HG02642 (cell line): ENCODE measurements at regions not wholly inside any gene's neighbourhood (a gene's known extent, or its start where the extent isn't known, plus 50 kb on each side); places are given as distances from the start of the nearest gene placed in this dataset.
"Not testable (repeated sequence)": the region's sequence is repeated elsewhere in the genome, so short reads cannot be mapped to it uniquely, and the experiment has no call there.

Experiments
- ATAC-seq: cut with Tn5 transposase; IDR thresholded peaks from one replicate; pipeline ENCODE4 v1.9.1; 2021; ENCODE audit warnings: mild to moderate bottlenecking; ENCODE audit not compliant: unreplicated experiment, poor library complexity

- no peak for ATAC-seq
These were observed 502.1 kb upstream of the MAP3K7 start for GRCh38 chr6:91088976-91089375.

- no peak for ATAC-seq
These were observed 501.6 kb upstream of the MAP3K7 start for GRCh38 chr6:91088515-91088914.

GRCh38 chr6:91087908-91088307 lies 501.0 kb upstream of the MAP3K7 start:
- ATAC-seq: no peak

- ATAC-seq: no peak
These were observed 496.3 kb upstream of the MAP3K7 start for GRCh38 chr6:91083211-91083610.

GRCh38 chr6:91082311-91082832 lies 495.5 kb upstream of the MAP3K7 start:
- no peak for ATAC-seq

- ATAC-seq: peak; percentile 59
These were observed 494.7 kb upstream of the MAP3K7 start for GRCh38 chr6:91081452-91082067.

- ATAC-seq: no peak
These were observed 494.0 kb upstream of the MAP3K7 start for GRCh38 chr6:91080871-91081270.

- no peak for ATAC-seq
These were observed 493.1 kb upstream of the MAP3K7 start for GRCh38 chr6:91079969-91080368.

- no peak for ATAC-seq
These were observed 488.5 kb upstream of the MAP3K7 start for GRCh38 chr6:91075244-91075976.

GRCh38 chr6:91063362-91063761 lies 476.5 kb upstream of the MAP3K7 start:
- no peak for ATAC-seq

- no peak for ATAC-seq
These were observed 470.8 kb upstream of the MAP3K7 start for GRCh38 chr6:91057689-91058088.

- no peak for ATAC-seq
These were observed 469.1 kb upstream of the MAP3K7 start for GRCh38 chr6:91055959-91056358.

- not testable (repeated sequence) for ATAC-seq
These were observed 465.9 kb upstream of the MAP3K7 start for GRCh38 chr6:91052473-91053450.

- no peak for ATAC-seq
These were observed 458.3 kb upstream of the MAP3K7 start for GRCh38 chr6:91045161-91045560.

- no peak for ATAC-seq
These were observed 456.9 kb upstream of the MAP3K7 start for GRCh38 chr6:91043751-91044150.

- ATAC-seq: no peak
These were observed 455.8 kb upstream of the MAP3K7 start for GRCh38 chr6:91042656-91043055.

GRCh38 chr6:91033964-91034363 lies 447.1 kb upstream of the MAP3K7 start:
- no peak for ATAC-seq

- ATAC-seq: no peak
These were observed 444.7 kb upstream of the MAP3K7 start for GRCh38 chr6:91031581-91031980.

- no peak for ATAC-seq
These were observed 442.3 kb upstream of the MAP3K7 start for GRCh38 chr6:91029211-91029610.

- ATAC-seq: no peak
These were observed 436.7 kb upstream of the MAP3K7 start for GRCh38 chr6:91023529-91023928.

- peak; percentile 82 for ATAC-seq
These were observed 433.9 kb upstream of the MAP3K7 start for GRCh38 chr6:91020744-91021143.
